HT1080 (cell line): ENCODE measurements at regions not wholly inside any gene's neighbourhood (a gene's known extent, or its start where the extent isn't known, plus 50 kb on each side); places are given as distances from the start of the nearest gene placed in this dataset.
"Not testable (repeated sequence)": the region's sequence is repeated elsewhere in the genome, so short reads cannot be mapped to it uniquely, and the experiment has no call there.

ENCODE experiments used
- DNase-seq: peaks from one replicate; pipeline ENCODE4 v3.0.0-alpha.2; 2015; ENCODE audit warnings: low read depth

DNA sequence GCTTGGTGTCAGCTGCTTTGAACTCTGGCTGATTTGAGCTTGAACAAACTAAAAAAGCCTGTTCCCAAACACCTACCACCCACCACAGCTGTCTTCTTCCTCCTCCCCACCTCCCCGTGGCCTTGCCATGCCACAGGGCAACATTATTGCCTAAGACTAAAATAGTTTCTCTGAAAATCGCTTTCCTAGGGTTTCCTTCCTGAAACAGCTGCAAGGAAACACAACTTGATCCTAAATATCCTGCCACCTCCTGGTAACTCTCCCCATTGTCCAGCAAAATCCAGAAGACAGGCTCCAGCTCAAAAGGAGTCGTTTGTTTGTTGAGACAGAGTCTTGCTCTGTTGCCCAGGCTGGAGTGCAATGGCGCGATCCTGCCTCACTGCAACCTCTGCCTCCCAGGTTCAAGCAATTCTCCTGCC lies 193.9 kb upstream of the TPM1 start:
- DNase-seq: no peak

- no peak for DNase-seq
These were observed 193.0 kb upstream of the TPM1 start for GRCh38 chr15:62849316-62850106.

GRCh38 chr15:62850318-62850717 lies 192.2 kb upstream of the TPM1 start:
- DNase-seq: no peak

- DNase-seq: peak; percentile 95
These were observed 191.7 kb upstream of the TPM1 start for GRCh38 chr15:62850791-62851291.

DNA sequence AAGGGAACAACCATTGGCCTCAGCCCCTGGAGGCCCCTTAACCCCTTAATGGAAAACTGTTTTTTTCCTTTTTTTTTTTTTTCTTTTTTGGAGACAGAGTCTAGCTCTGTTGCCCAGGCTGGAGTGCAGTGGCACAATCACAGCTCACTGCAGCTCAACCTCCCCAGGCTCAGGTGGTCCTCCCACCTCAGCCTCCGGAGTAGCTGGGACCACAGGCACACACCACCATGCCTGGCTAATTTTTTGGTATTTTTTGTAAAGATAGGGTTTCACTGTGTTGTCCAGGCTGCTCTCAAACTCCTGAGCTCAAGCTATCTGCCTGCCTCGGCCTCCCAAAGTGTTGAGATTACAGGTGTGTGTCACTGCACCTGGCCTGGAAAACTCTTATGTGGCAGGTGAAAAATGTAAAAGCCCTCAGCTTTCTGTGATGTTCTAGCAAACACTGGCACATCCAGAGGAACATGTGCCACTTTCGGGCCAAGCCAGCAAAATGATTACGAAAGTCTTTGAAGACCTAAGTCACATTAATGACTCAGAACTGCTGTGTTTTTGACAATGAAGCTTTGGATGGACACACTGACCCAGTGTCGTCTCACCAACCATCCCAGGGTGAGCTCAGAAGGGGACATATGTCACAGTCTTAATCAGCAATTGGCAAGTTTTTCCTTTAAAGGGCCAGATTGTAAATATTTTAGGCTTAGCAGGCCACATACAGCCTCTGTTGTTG lies 189.3 kb upstream of the TPM1 start:
- DNase-seq: no peak

DNA sequence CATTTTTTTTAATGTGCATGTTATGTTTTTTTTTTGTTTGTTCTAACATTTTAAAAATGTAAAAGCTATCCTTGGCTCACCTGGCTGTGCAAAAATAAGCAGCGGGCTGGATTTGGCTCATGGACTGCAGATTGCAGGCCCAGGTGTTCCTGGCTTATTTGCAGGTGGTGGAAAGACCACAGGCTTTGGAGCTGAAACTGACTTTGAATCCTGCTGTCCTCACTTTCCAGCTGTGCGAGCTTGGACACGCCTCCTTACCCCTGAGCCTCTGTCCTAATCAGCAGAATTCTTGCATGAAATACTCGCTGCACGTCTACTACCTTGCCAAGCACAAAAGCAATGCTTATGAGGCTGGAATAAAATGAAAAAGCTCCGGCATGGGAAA lies 188.7 kb upstream of the TPM1 start:
- no peak for DNase-seq

DNA sequence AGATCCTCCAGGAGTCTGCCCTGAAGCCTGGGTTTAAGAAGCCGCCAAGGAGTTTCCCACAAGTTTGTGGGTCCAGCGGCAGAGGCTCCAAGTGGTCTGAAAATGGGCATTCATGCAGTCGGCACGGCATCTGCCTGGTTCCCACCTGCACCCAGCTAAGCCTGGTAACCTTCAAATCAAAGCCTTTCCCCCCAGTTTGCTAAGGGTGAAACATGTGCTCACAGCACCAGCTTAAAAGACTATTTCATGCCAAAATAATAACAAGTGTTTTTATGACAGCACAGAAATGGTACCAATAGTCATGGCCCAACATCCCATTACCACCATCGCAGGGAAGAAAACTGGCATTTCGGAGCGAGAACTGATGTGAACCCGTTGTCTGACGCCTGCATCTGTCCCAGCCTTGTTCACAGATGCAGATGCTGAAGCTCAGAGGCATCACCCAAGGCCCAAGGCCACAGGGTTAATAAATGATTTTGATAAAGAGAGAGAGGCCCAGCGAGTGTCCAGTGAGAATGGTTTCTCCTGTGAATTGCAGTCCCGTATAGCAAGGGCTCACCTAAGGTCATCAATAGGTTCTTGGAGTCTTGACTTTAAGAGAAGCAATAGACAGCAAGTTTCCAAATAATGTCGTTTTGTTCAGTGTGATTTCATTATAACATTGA lies 188.0 kb upstream of the TPM1 start:
- no peak for DNase-seq

GRCh38 chr15:62855085-62855476 lies 187.5 kb upstream of the TPM1 start:
- no peak for DNase-seq

DNA sequence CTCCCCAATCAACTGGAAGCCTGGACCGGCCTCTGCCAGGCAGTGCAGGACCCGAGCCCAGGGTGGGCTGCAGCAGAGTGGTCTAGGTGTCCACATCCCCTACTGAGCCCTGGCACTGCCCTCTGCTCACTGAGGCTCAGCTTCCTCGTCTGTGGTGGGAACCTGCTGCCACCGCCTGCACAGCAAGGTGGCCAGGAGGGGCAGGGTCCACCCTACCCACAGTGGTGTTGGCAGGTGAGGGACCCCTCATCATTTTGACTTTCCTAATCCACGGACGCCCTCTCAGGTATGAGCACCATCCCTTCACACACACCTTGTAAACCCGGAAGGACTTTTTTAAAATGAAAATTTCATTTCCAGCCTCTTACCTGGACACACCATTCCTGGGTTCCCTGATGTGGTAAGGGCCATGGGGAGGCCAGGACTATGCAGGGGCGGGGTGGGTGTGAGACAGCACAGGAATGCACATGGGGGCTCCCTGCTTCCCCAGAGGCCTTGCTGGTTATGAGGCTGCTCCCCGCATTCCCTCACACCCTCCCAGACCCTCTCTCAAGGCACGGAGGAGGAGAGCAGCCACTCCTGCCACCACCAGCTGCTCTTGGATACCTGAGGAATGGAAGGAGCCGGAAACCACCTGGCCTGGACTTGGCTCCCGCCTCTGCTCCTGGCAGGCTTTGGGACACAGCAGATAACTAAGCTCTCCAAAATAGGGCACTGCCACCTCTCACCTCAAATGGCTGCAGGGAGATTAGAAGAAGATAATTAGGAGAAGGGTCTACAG lies 185.9 kb upstream of the TPM1 start:
- no peak for DNase-seq

GRCh38 chr15:62857411-62857853 lies 185.1 kb upstream of the TPM1 start:
- DNase-seq: peak; percentile 30

- peak; percentile 29 for DNase-seq
These were observed 184.2 kb upstream of the TPM1 start for GRCh38 chr15:62858343-62858742.

DNA sequence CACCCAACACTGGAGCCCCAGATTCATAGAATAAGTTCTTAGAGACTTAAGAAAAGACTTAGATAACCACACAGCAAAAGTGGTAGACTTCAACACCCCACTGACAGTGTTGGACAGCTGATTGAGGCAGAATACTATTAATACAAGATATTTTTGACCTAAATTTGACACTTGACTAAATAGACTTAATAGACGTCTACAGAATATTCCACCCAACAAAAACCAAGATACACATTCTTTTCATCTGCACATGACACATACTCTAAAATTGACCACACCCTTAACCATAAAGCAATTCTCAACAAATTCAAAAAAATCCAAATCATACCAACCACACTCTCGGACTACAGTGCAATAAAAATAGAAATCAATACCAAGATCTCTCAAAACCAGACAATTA lies 179.8 kb upstream of the TPM1 start:
- no peak for DNase-seq

GRCh38 chr15:62866366-62866765 lies 176.2 kb upstream of the TPM1 start:
- DNase-seq: no peak

DNA sequence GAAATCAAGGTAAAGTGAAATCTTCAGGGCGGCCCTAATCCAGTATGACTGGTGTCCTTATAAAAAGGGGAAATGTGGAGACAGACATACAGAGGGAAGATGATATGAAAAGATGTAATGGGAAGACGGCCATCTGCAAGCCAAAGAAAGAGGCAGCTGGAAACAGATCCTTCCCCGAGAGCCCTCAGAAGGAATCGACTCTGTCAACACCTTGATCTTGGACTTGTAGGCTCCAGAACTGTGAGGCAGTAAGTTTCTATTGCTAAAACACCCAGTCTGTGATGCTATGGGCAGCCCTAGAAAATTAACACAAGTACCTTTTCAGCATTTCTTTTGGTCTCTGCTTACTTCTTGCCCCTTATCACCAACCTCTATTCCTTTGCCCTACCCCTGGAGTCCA lies 174.7 kb upstream of the TPM1 start:
- no peak for DNase-seq

DNA sequence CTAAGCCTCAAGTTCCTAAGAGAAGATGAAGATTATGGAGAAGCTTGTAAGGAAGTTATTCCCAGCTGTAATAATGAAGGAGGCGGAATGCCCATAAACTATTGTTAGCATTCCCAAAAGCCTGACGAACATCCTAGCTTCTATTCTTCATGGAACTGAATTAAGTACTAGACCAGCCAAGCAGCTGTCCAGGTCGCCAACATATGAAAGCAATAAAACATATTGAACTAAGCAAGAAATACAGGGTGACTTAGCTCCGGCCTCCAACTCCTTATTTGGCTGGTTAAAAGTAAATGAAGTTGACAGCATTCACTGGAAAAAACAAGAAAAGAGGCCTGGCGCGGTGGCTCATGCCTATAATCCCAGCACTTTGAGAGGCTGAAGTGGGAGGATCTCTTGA lies 174.0 kb upstream of the TPM1 start:
- DNase-seq: no peak

GRCh38 chr15:62869116-62869515 lies 173.4 kb upstream of the TPM1 start:
- DNase-seq: no peak

DNA sequence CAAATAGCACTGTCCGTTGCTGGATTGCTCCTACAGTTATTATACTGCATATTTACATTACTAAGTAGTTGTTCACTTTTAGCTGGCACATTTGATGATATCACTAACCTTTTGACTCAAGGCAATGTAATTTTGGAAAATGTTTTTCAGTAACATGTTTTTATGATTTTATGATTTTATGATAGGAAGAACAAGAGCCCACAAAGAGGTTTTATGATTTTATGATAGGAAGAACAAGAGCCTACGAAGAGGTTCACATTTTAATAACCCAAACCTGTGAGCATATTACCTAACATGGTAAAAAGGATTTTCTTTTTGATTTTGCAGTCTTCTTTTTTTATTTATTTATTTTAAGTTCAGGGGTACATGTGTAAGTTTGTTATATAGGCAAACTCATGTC lies 172.3 kb upstream of the TPM1 start:
- no peak for DNase-seq

DNA sequence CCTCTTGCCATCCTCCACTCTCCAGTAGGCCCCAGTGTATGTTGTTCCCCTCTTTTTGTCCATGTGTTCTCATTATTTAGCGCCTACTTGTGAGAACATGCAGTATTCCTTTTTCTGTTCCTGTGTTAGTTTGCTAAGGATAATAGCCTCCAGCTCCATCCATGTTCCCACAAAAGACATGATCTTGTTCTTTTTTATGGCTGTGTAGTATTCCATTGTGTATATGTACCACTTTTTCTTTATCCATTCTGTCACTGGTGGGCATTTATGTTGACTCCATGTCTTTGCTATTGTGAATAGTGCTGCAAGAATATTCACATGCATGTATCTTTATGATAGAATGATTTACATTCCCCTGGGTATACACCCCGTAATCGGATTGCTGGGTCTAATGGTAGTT lies 171.8 kb upstream of the TPM1 start:
- not testable (repeated sequence) for DNase-seq

DNA sequence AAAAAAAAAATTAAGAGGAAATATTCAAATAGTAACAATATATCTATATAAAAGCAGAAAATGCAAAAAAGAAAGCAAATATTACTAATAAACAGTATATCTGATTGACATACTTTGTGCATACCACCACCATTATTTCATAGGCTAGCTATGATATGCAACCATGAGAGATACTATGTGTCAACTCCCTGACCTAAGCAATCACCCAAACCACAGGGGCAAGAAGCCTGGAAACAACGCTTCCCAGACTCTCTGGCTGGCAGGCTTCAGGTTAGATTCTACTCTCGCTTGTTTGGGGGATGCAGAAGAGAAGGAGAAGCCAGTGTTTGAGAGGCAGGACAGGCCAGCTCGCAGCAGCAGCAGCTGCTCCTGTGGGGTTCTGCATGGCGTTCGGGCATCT lies 169.3 kb upstream of the TPM1 start:
- DNase-seq: no peak

- DNase-seq: no peak
These were observed 168.5 kb upstream of the TPM1 start for GRCh38 chr15:62874064-62874463.

GRCh38 chr15:62874959-62875625 lies 167.5 kb upstream of the TPM1 start:
- no peak for DNase-seq
